Activated naive CD4-positive, alpha-beta T cell treated with anti-CD3 and anti-CD28 coated beads for 36 hours (primary cell): ENCODE measurements at regions not wholly inside any gene's neighbourhood (a gene's known extent, or its start where the extent isn't known, plus 50 kb on each side); places are given as distances from the start of the nearest gene placed in this dataset.

Experiments
- CTCF ChIA-PET: fragments of 350-600 bp; sonication (Branson Sonifier 250); formaldehyde crosslinking; loops from one replicate; lab custom pipeline; 2021; ENCODE audit warnings: antibody characterized with exemption; lab: Charles Lee
- DNase-seq: peaks from one replicate; pipeline ENCODE4 v3.0.0-alpha.2; 2020
- H3K27ac Mint-ChIP-seq: one replicate; pipeline ENCODE4 v1.8.0; 2021; ENCODE audit warnings: mild to moderate bottlenecking, mixed read lengths
- H3K27me3 Mint-ChIP-seq: one replicate; pipeline ENCODE4 v1.8.0; 2021; ENCODE audit warnings: low read depth, mixed read lengths
- H3K36me3 Mint-ChIP-seq: one replicate; pipeline ENCODE4 v1.8.0; 2021; ENCODE audit warnings: low read depth, mixed read lengths
- H3K4me1 Mint-ChIP-seq: one replicate; pipeline ENCODE4 v1.8.0; 2021; ENCODE audit warnings: low read depth, mixed read lengths
- H3K4me3 Mint-ChIP-seq: one replicate; pipeline ENCODE4 v1.8.0; 2021; ENCODE audit warnings: mild to moderate bottlenecking, moderate library complexity, mixed read lengths
- H3K9me3 Mint-ChIP-seq: one replicate; pipeline ENCODE4 v1.8.0; 2021; ENCODE audit warnings: mixed read lengths
- intact Hi-C: fragments of 100-400 bp; cut with micrococcal nuclease; formaldehyde crosslinking; loops from one replicate; pipeline ENCODE4 v1.15.1; 2023

DNA sequence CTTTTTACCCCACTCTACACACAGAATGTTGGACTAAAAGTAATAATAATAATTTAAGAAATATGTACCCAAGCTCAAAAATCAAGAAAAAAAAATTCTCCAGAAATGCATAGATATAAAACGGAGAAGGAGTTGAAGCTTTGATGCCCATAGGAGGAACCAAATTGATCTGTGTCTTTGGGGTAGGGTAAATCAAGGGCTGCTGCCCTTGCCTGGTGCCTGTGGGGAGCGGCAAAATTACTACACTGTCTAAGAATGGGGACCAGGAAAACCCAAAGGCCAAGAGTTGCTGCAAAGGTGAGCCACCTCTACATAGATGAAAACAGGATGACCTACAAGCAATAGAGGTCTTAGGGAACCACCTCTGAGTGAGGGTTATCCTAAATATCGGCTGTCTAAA is 56.0 kb upstream of the SPPL2A start:
- DNase-seq: no peak
- no peaks in the 10 kb centered on the region for H3K4me1 Mint-ChIP-seq

DNA sequence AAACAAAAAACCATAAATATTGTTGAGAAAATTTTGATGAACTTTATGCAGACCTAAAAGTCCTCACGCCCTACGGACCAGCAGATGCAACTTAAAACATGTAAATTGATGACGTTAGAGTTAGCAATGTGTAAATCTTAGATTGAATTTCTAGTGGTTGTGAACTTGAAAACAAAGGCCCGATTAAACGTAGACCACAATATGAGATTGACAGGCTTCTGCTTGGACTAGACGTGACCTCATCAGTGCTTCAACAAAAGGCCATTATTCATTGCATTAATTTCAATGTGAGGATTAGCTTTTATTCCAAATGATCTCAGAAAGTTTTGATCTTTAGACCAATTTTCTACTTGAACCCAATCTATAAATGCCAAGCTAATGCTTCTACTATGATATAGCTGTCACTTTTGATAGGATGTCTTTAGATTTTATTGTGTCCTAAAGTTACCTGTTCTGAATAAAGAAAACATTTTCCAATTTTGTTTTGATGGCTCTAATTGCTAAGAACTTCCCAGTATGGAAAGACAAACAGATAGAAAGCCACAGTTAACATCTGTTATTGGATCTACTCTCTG is 55.4 kb upstream of the SPPL2A start:
- CTCF ChIA-PET: no interaction called here
- intact Hi-C loops: no loop called here
- H3K27me3 Mint-ChIP-seq: peaks cover 4% of the 10 kb centered on the region
- H3K36me3 Mint-ChIP-seq: no peaks in the 10 kb centered on the region
- DNase-seq: no peak
- H3K9me3 Mint-ChIP-seq: no peaks in the 10 kb centered on the region
- no peak overlapping the region for H3K4me3 Mint-ChIP-seq
- H3K27ac Mint-ChIP-seq: no peak overlapping the region
- H3K4me1 Mint-ChIP-seq: no peaks in the 10 kb centered on the region

More for the DNA sequence above, 56.0 kb upstream of the SPPL2A start:
- H3K9me3 Mint-ChIP-seq: no peaks in the 10 kb centered on the region
- intact Hi-C loops: no loop called here
- peaks cover 4% of the 10 kb centered on the region for H3K27me3 Mint-ChIP-seq
- H3K4me3 Mint-ChIP-seq: no peak overlapping the region
- H3K36me3 Mint-ChIP-seq: no peaks in the 10 kb centered on the region
- CTCF ChIA-PET: no interaction called here
- no peak overlapping the region for H3K27ac Mint-ChIP-seq

DNA sequence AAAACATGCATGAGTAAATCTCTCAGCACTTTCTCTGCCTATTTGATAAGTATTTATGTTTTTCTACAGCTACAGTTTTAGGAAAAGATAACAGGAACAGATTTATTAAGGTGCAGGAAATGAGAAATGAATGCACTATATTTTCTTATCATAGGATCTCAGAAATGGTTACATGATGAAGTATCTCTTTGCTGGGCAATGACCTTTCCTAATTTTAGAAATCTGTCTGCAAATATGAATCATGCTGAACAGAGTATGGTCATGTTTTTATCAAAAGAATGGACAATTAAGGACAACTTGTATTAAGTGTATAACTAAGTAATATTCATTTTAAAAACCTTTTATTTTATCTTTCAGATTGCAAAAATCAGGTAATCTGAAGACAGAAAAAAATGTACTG is 53.8 kb upstream of the SPPL2A start:
- no peak for DNase-seq
- Mint-ChIP-seq H3K9me3 (no peaks in the 10 kb centered on the region), H3K4me3 (no peak overlapping the region), H3K27ac (no peak overlapping the region), H3K27me3 (peaks cover 2% of the 10 kb centered on the region), H3K36me3 (no peaks in the 10 kb centered on the region), H3K4me1 (no peaks in the 10 kb centered on the region)
- CTCF ChIA-PET: no interaction called here
- intact Hi-C loops: no loop called here

- no peak for DNase-seq
- Mint-ChIP-seq H3K27me3 (no peaks in the 10 kb centered on the region), H3K4me3 (no peak overlapping the region), H3K27ac (no peak overlapping the region), H3K4me1 (no peaks in the 10 kb centered on the region), H3K36me3 (no peaks in the 10 kb centered on the region), H3K9me3 (no peaks in the 10 kb centered on the region)
- intact Hi-C loops: no loop called here
- CTCF ChIA-PET: no interaction called here
These were observed 50.6 kb upstream of the SPPL2A start for GRCh38 chr15:50815958-50816590.
